ENCODE measurements at regions not wholly inside any gene's neighbourhood (a gene's known extent, or its start where the extent isn't known, plus 50 kb on each side); places are given as distances from the start of the nearest gene placed in this dataset.

GRCh38 chr21:33998809-33999208 is 74.6 kb upstream of the MRPS6 start:
- Histone ChIP-seq H3K27ac (no peak overlapping the region), H3F3A (ENCODE audit: insufficient read depth) (peaks cover 2% of the 10 kb centered on the region; the same call in 1 of the 2 replicates), H3K4me1 (ENCODE audit: insufficient read depth) (no peaks in the 10 kb centered on the region), H3K79me2 (ENCODE audit: insufficient read depth) (no peaks in the 10 kb centered on the region), H3K9me2 (ENCODE audit: insufficient read depth) (no peaks in the 10 kb centered on the region), H4K20me1 (ENCODE audit: insufficient read depth) (no peaks in the 10 kb centered on the region), H3K9ac (no peak overlapping the region), H3K4me2 (ENCODE audit: unreplicated experiment) (no peak overlapping the region), H3K27me3 (replicated peaks; ENCODE audit: insufficient read depth) (no peaks in the 10 kb centered on the region), H3K4me3 (no peak overlapping the region), H2AFZ (no peak overlapping the region), H3K9me3 (ENCODE audit: low read depth) (no peaks in the 10 kb centered on the region), H3K36me3 (ENCODE audit: low read depth) (no peaks in the 10 kb centered on the region)
- 84 to 85% methylated on average over 8 of the region's 8 CpGs for WGBS, 2 experiments (ENCODE audit: low coverage in 1 of 2, low lambda C conversion rate in 2 of 2, missing lambda C conversion rate in 2 of 2)
- DNase-seq: no peak
- TF ChIP-seq EZH2phosphoT487 (IDR thresholded peaks at IDR 0.05; ENCODE audit: insufficient read depth, low read depth): no peak
- no peak for TF ChIP-seq EZH2 (IDR thresholded peaks at IDR 0.05; ENCODE audit: insufficient read depth, poor library complexity, severe bottlenecking)
- in situ Hi-C loops (cut with MboI): no loop called here

GRCh38 chr21:33998402-33998801 is 75.0 kb upstream of the MRPS6 start:
- WGBS, 2 experiments (ENCODE audit: low coverage in 1 of 2, low lambda C conversion rate in 2 of 2, missing lambda C conversion rate in 2 of 2): 69 to 79% methylated on average over 1 of the region's 1 CpG
- no peak overlapping the region for H3K9ac ChIP-seq
- in situ Hi-C loops (cut with MboI): no loop called here
- H3K27ac ChIP-seq: no peak overlapping the region
- no peaks in the 10 kb centered on the region for H3K27me3 ChIP-seq (replicated peaks; ENCODE audit: insufficient read depth)
- H3K4me1 ChIP-seq (ENCODE audit: insufficient read depth): no peaks in the 10 kb centered on the region
- H3K9me3 ChIP-seq (ENCODE audit: low read depth): no peaks in the 10 kb centered on the region
- no peaks in the 10 kb centered on the region for H3K36me3 ChIP-seq (ENCODE audit: low read depth)
- no peak overlapping the region for H3K4me2 ChIP-seq (ENCODE audit: unreplicated experiment)
- no peak for TF ChIP-seq EZH2 (IDR thresholded peaks at IDR 0.05; ENCODE audit: insufficient read depth, poor library complexity, severe bottlenecking)
- TF ChIP-seq EZH2phosphoT487 (IDR thresholded peaks at IDR 0.05; ENCODE audit: insufficient read depth, low read depth): no peak
- no peak overlapping the region for H2AFZ ChIP-seq
- no peak for DNase-seq
- H3F3A ChIP-seq (ENCODE audit: insufficient read depth): no peaks in the 10 kb centered on the region
- no peaks in the 10 kb centered on the region for H3K9me2 ChIP-seq (ENCODE audit: insufficient read depth)
- H3K79me2 ChIP-seq (ENCODE audit: insufficient read depth): no peaks in the 10 kb centered on the region
- H4K20me1 ChIP-seq (ENCODE audit: insufficient read depth): no peaks in the 10 kb centered on the region
- no peak overlapping the region for H3K4me3 ChIP-seq

- no peaks in the 10 kb centered on the region for H4K20me1 ChIP-seq (ENCODE audit: insufficient read depth)
- H3K4me3 ChIP-seq: no peak overlapping the region
- H3F3A ChIP-seq (ENCODE audit: insufficient read depth): no peaks in the 10 kb centered on the region
- H3K4me1 ChIP-seq (ENCODE audit: insufficient read depth): no peaks in the 10 kb centered on the region
- no peaks in the 10 kb centered on the region for H3K9me2 ChIP-seq (ENCODE audit: insufficient read depth)
- in situ Hi-C loops (cut with MboI): no loop called here
- no peak overlapping the region for H2AFZ ChIP-seq
- TF ChIP-seq EZH2 (IDR thresholded peaks at IDR 0.05; ENCODE audit: insufficient read depth, poor library complexity, severe bottlenecking) (no peak), EZH2phosphoT487 (IDR thresholded peaks at IDR 0.05; ENCODE audit: insufficient read depth, low read depth) (no peak)
- no peaks in the 10 kb centered on the region for H3K27me3 ChIP-seq (replicated peaks; ENCODE audit: insufficient read depth)
- no peak overlapping the region for H3K9ac ChIP-seq
- no peaks in the 10 kb centered on the region for H3K9me3 ChIP-seq (ENCODE audit: low read depth)
- H3K36me3 ChIP-seq (ENCODE audit: low read depth): no peaks in the 10 kb centered on the region
- DNase-seq: no peak
- no peak overlapping the region for H3K27ac ChIP-seq
- H3K4me2 ChIP-seq (ENCODE audit: unreplicated experiment): no peak overlapping the region
- no peaks in the 10 kb centered on the region for H3K79me2 ChIP-seq (ENCODE audit: insufficient read depth)
Measured at GRCh38 chr21:33997436-33997835, 75.9 kb upstream of the MRPS6 start.

DNA sequence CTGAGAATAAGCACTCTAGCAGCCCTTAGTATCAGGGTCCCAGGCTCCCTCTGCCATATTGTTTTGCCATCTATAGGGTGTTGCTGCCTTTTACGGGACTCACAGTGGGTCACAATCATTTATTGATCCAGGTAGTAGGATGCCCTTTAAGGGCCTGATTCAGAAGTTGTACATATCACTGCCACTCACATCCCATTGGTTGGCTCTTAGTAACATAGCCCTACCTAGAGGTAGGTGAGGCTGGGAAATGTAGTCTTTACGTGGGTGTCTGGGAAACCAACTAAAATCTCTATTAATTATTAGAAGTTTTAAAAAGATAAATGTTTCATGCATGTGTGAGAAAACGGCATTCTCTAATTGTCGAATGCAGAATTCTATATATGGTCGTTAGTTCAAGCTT is 78.8 kb upstream of the ATP5PO start:
- H2AFZ ChIP-seq: no peak overlapping the region

More for the DNA sequence above, 78.8 kb upstream of the ATP5PO start:
- Histone ChIP-seq H3F3A (ENCODE audit: insufficient read depth) (peaks cover 9% of the 10 kb centered on the region; the same call in 1 of the 2 replicates), H4K20me1 (ENCODE audit: insufficient read depth) (no peaks in the 10 kb centered on the region), H3K4me2 (ENCODE audit: unreplicated experiment) (no peak overlapping the region), H3K27ac (no peak overlapping the region), H3K36me3 (ENCODE audit: low read depth) (no peaks in the 10 kb centered on the region), H3K9me2 (ENCODE audit: insufficient read depth) (no peaks in the 10 kb centered on the region), H3K9me3 (ENCODE audit: low read depth) (no peaks in the 10 kb centered on the region), H3K9ac (no peak overlapping the region), H3K79me2 (ENCODE audit: insufficient read depth) (no peaks in the 10 kb centered on the region), H3K27me3 (replicated peaks; ENCODE audit: insufficient read depth) (no peaks in the 10 kb centered on the region), H3K4me3 (no peak overlapping the region), H3K4me1 (ENCODE audit: insufficient read depth) (no peaks in the 10 kb centered on the region)
- no peak for DNase-seq
- TF ChIP-seq EZH2phosphoT487 (IDR thresholded peaks at IDR 0.05; ENCODE audit: insufficient read depth, low read depth): no peak
- TF ChIP-seq EZH2 (IDR thresholded peaks at IDR 0.05; ENCODE audit: insufficient read depth, poor library complexity, severe bottlenecking): no peak
- in situ Hi-C loops (cut with MboI): no loop called here
- WGBS, 2 experiments (ENCODE audit: low coverage in 1 of 2, low lambda C conversion rate in 2 of 2, missing lambda C conversion rate in 2 of 2): 82 to 84% methylated on average over 5 of the region's 5 CpGs

Data from GM23248 (cell line).